OCI-LY1 (cell line): ENCODE measurements at regions not wholly inside any gene's neighbourhood (a gene's known extent, or its start where the extent isn't known, plus 50 kb on each side); places are given as distances from the start of the nearest gene placed in this dataset.

Experiments used
- H2AFZ ChIP-seq: fragments of 200-600 bp; sonication (generic), shearing (Covaris generic); 2 replicates; pipeline ENCODE4 v1.6.0; 2014; ENCODE audit warnings: antibody characterized with exemption, mild to moderate bottlenecking, low read length
- H3F3A ChIP-seq: fragments of 200-600 bp; sonication (generic), shearing (Covaris generic); 2 replicates; pipeline ENCODE4 v1.6.0; 2014; ENCODE audit warnings: mild to moderate bottlenecking, antibody characterized with exemption, low read length, moderate library complexity; ENCODE audit not compliant: insufficient read depth
- H3K27ac ChIP-seq: fragments of 200-600 bp; sonication (generic); 2 replicates; pipeline ENCODE4 v1.5.1; 2014; ENCODE audit warnings: low read length, mixed run types, mild to moderate bottlenecking, low read depth; ENCODE audit not compliant: poor library complexity, severe bottlenecking
- H3K27me3 ChIP-seq: fragments of 200-600 bp; sonication (generic); 2 replicates; pipeline ENCODE4 v1.6.0; 2014; ENCODE audit warnings: antibody characterized with exemption, mild to moderate bottlenecking, low read length, moderate library complexity; ENCODE audit not compliant: insufficient read depth
- H3K36me3 ChIP-seq: fragments of 200-600 bp; sonication (generic); 2 replicates; pipeline ENCODE4 v1.6.1; 2014; ENCODE audit warnings: mild to moderate bottlenecking, antibody characterized with exemption, low read length, moderate library complexity, mixed read lengths; ENCODE audit not compliant: insufficient read depth
- H3K4me1 ChIP-seq: fragments of 200-600 bp; sonication (generic); 2 replicates; pipeline ENCODE4 v1.5.1; 2014; ENCODE audit warnings: mild to moderate bottlenecking, low read length, moderate library complexity; ENCODE audit not compliant: insufficient read depth, severe bottlenecking
- H3K4me2 ChIP-seq: fragments of 200-600 bp; sonication (generic), shearing (Covaris generic); 2 replicates; pipeline ENCODE4 v1.6.1; 2014; ENCODE audit warnings: low read length
- H3K4me3 ChIP-seq: fragments of 200-600 bp; sonication (generic); 2 replicates; pipeline ENCODE4 v1.5.1; 2014; ENCODE audit warnings: low read length, low read depth, mild to moderate bottlenecking, mixed read lengths; ENCODE audit not compliant: poor library complexity, severe bottlenecking
- H3K79me2 ChIP-seq: fragments of 200-600 bp; shearing (Covaris generic); 2 replicates; pipeline ENCODE4 v1.6.1; 2016; ENCODE audit warnings: mixed run types, low read length, mixed read lengths; ENCODE audit not compliant: insufficient read depth
- H3K9ac ChIP-seq: fragments of 200-600 bp; sonication (generic), shearing (Covaris generic); 2 replicates; pipeline ENCODE4 v1.6.1; 2014; ENCODE audit warnings: mild to moderate bottlenecking, low read length, mixed read lengths
- H3K9me2 ChIP-seq: fragments of 200-600 bp; sonication (generic), shearing (Covaris generic); 2 replicates; pipeline ENCODE4 v1.6.1; 2014; ENCODE audit warnings: low read depth, mild to moderate bottlenecking, low read length, mixed read lengths
- H3K9me3 ChIP-seq: fragments of 200-600 bp; shearing (Covaris generic); 2 replicates; pipeline ENCODE4 v1.6.1; 2014; ENCODE audit warnings: low read length, mixed read lengths
- H4K20me1 ChIP-seq: fragments of 200-600 bp; sonication (generic), shearing (Covaris generic); 2 replicates; pipeline ENCODE4 v1.6.0; 2016; ENCODE audit warnings: mild to moderate bottlenecking, low read length; ENCODE audit not compliant: insufficient read depth
- CTCF ChIP-seq: fragments of 200-600 bp; sonication (generic), shearing (Covaris generic); IDR thresholded peaks from 2 replicates; pipeline ENCODE4 v1.5.1; 2017; ENCODE audit warnings: mild to moderate bottlenecking, antibody characterized with exemption, low read length, moderate library complexity, mixed read lengths
- EZH2 ChIP-seq: fragments of 200-600 bp; sonication (generic), shearing (Covaris generic); IDR thresholded peaks from 2 replicates; pipeline ENCODE4 v1.8.0; 2017; ENCODE audit warnings: borderline replicate concordance, mixed run types, mild to moderate bottlenecking, antibody characterized with exemption, low read length, moderate library complexity, mixed read lengths

GRCh38 chr2:164134336-164134735, 398.5 kb upstream of the FIGN start:
- no peak overlapping the region for H3K9ac ChIP-seq
- H3K27ac ChIP-seq, result no peak overlapping the region

GRCh38 chr2:164127971-164128527, 392.2 kb upstream of the FIGN start:
- H3K79me2 ChIP-seq, result no peaks in the 10 kb centered on the region
- H4K20me1 ChIP-seq, result no peaks in the 10 kb centered on the region
- H3K4me1 ChIP-seq, result no peaks in the 10 kb centered on the region
- no peaks in the 10 kb centered on the region for H3K27me3 ChIP-seq
- no peak overlapping the region for H3K4me3 ChIP-seq
- H2AFZ ChIP-seq, result no peak overlapping the region
- no peak overlapping the region for H3K9ac ChIP-seq
- no peak overlapping the region for H3K4me2 ChIP-seq
- H3K36me3 ChIP-seq, result no peaks in the 10 kb centered on the region
- TF ChIP-seq EZH2 (no peak), CTCF (no peak)
- H3K9me2 ChIP-seq, result no peaks in the 10 kb centered on the region
- no peaks in the 10 kb centered on the region for H3F3A ChIP-seq
- H3K9me3 ChIP-seq, result no peaks in the 10 kb centered on the region
- H3K27ac ChIP-seq, result no peak overlapping the region

More at GRCh38 chr2:164134336-164134735, 398.5 kb upstream of the FIGN start:
- Histone ChIP-seq H3F3A (no peaks in the 10 kb centered on the region), H3K27me3 (no peaks in the 10 kb centered on the region), H3K4me2 (no peak overlapping the region), H3K4me1 (no peaks in the 10 kb centered on the region), H3K79me2 (no peaks in the 10 kb centered on the region), H3K9me3 (no peaks in the 10 kb centered on the region), H2AFZ (no peak overlapping the region), H3K9me2 (no peaks in the 10 kb centered on the region), H4K20me1 (no peaks in the 10 kb centered on the region), H3K36me3 (no peaks in the 10 kb centered on the region), H3K4me3 (no peak overlapping the region)
- TF ChIP-seq EZH2 (no peak), CTCF (no peak)

- Histone ChIP-seq H3K36me3 (no peaks in the 10 kb centered on the region), H3K9me3 (no peaks in the 10 kb centered on the region), H4K20me1 (no peaks in the 10 kb centered on the region), H3K4me1 (no peaks in the 10 kb centered on the region), H3K79me2 (no peaks in the 10 kb centered on the region), H3K9me2 (no peaks in the 10 kb centered on the region), H3K27ac (no peak overlapping the region), H3F3A (no peaks in the 10 kb centered on the region), H2AFZ (no peak overlapping the region), H3K9ac (no peak overlapping the region), H3K4me3 (no peak overlapping the region), H3K27me3 (no peaks in the 10 kb centered on the region), H3K4me2 (no peak overlapping the region)
- TF ChIP-seq EZH2 (no peak), CTCF (no peak)
These were observed 391.3 kb upstream of the FIGN start for GRCh38 chr2:164126960-164127660.
